NOMO-1 treated with DMSO at 0.1 percent for 48 hours (cell line): ENCODE measurements at regions not wholly inside any gene's neighbourhood (a gene's known extent, or its start where the extent isn't known, plus 50 kb on each side); places are given as distances from the start of the nearest gene placed in this dataset.

Experiments
- DNase-seq: peaks from one replicate; lab custom pipeline; 2025; ENCODE audit not compliant: unreplicated experiment; lab: John Stamatoyannopoulos, UW

DNA sequence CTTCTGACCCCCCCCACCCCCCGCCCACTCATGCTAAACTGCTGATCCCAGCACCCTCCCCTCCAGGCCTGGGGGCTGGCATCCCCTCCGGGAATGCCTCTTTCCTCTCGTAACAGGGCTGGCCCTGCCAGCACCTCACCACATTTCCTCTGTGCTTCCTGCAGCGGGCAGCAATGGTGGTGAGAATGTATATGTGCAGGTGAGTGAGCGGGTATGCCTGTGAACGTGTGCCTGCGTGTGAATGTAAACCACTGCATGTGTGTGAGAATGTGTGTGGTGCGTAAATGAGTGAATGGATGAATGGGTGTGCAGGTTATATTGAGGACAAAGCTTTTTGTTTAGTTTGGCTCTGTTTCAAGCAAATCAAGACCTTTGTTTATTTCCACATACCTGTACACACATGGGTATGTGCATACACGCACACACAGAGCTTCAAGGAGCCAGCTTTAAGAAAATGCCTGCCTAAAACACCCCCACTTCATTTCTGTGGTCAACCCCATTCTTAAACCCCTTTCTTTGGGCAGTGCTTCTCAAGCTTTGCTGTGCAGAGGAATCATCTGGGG, 95.7 kb upstream of the SHB start:
- DNase-seq, result no peak

DNA sequence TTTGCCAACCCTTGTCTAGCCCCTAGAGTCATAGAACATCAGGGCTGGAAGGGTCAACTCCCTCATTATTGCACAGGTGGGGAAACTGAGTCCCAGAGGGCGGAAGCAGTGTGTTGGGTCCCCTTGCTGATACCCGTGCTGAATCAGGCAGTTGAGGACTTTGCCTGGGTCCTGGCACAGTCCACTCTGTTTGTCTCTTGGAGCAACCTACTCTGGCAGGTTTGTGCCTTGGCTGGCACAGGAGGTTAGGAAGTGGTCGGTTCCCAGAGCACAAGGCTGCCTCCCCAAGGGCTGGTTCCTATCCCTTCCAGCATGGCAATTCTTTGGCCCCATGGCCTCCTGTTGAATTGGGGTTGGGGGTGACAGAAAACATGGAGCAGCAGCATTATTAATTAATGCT, 94.5 kb upstream of the SHB start:
- no peak for DNase-seq

DNA sequence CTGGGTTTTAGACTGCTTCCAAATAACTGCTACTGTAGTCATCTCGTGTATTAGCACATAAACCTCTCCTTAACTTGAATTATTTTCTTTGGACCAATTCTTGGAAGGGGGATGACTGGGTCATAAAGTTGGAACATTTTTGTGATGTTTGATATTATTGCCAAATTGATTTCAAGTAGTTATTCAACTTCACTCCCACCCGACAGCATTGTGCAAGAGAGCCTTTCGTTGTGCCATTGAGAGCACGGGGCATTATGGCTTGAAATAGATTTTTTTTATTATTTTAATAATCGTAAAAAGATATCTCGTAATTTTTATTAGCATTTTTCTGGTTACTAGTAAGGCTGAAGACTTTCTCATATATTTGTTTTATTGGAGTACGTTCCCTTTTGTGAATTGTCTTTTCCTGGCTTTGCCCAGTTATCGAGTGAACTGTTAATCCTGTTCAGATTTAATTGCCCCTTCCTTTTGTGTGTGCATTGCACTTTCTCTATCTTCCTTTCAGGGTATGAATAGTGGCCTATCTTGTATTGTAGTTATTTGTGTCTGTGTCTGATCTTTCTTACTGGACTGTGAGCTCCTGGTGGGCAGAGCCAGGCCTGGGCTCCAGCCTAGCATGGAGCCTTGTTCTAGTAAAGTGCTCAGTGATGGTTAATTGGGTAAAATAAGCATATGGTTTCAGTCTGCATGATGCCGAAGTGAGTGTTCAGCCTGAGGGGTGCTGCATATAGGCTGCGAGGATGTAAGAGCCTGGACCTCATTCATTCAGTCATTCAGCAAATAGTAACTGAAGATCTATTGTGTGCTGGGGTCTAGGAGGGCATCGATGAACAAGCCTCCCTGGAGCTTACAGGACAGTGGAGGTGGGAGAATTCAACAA, 93.5 kb upstream of the SHB start:
- DNase-seq, result no peak

DNA sequence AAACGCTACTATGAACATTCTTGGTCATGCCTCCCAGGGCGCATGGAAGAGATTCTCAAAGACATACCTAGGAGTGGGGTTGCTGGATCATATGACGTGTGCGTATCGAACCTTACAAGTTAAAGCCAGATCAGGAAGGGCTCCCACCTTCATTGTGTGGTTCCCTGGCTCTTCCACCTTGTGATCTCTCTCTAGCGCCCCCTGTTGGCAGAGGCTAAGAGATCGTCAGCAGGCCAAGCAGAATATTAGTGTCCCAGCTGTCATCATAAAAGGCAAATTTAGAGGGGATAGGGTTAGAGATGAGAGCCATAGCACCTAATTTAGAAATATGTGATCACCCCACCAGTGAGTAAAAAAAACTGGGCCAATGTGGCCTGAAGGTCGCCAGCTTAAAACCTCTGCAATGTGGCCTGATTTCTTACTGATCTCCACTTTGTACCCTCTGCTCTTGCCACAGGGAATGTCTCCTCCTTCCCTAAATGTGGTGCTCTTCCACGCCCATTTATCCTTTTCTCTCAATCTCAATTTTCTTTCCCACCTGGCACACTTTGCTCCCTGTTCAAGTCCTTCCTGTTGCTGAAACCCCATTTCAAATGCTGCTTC, 91.7 kb upstream of the SHB start:
- peak; percentile 14 for DNase-seq

DNA sequence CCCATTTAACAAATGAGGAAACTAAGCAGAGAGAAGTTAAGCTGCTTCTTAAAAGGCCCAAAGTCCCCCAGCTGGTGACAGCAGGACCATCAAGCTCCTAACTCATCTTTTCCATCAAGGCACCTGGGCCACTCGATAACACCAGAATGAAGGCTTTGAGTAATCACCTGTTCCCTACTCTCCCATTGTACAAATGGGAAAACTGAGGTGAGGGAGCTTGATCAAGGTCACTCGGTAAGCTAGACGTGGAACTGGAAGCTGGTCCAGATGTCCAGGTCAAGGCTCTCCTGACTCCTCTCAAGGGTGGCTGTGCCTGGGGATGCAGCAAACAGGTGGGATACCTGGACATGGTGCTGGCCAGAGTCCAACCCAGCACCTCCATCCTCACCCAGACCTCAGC, 90.6 kb upstream of the SHB start:
- DNase-seq, result no peak

DNA sequence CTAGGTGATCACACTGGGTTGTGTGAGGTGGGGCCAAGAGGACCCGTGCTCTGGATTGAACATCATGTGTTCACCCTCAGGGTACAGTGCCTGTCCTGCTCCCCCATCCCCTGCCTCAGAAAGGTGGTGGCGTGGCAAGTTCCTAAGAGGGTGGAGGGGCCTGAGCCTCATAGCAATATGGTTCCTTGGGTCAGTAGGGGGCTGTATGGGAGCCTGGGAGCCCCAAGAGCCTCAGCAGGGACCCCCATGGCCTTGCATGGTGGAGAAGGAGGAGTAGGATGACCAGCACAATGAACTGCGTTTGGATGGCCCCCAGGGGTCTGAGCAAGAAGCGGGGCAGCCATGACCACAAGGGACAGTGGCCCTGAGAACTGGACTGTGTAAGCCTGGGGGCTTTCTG, 89.6 kb upstream of the SHB start:
- DNase-seq, result no peak

DNA sequence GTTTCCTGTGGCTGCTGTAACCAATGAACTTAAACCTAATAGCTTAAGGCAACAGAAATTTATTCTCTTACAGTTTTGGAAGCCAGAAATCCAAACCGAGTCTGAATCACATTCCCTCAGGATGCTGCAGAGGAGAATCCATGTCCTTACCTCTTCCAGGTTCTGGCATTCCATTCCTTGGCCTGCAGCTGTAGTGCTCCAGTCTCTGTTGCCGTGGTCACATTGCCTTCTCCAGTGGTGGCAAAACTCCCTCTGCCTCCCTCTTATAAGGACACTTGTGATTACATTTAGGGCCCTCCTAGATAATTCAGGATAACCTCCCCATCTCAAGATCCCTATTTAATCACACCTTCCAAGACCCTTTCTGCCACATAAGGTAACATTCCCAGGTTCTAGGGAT, 88.7 kb upstream of the SHB start:
- no peak for DNase-seq

DNA sequence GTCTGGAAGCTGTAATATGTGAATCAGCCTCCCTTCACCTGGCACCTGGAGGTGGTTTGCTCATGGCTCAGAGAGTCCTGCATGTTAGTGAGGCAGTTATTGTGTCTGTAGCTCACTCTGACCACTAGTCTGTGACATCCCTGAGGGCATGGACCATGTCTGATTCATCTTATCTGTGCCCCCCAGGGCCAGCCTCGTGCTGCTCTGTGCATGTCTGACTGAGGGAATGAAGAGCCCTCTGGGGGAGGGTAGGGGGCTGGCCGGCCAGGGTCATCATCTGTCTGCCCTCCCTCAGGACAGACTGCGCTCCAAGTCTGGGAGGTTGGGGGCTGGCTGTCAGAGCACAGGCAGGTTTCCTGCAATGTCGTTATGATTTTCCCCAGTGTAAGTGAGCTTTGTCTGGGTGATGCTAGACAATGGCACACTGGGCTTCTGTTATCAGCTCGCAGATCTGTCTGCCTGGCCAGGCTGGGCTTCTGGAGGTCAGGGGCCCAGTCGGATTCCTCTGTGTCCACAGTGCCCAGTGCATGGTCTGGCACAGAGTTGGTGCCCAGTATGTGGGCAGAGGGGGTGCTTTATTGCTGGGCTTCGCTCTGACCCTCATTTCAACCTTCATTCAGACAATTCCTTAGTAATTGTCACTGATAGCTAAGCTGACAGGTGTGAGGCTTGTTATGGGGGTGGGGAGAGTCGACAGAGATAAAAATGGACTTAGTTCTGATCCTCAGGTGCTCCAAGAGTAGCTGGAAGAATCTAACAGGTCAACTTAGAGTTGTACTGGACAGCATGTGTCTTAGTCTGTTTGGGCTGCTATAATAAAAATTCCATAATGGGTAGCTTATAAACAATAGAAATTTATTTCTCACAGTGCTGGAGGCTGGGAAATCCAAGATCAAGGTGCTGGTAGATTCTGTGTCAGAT, 85.7 kb upstream of the SHB start:
- DNase-seq, result no peak

DNA sequence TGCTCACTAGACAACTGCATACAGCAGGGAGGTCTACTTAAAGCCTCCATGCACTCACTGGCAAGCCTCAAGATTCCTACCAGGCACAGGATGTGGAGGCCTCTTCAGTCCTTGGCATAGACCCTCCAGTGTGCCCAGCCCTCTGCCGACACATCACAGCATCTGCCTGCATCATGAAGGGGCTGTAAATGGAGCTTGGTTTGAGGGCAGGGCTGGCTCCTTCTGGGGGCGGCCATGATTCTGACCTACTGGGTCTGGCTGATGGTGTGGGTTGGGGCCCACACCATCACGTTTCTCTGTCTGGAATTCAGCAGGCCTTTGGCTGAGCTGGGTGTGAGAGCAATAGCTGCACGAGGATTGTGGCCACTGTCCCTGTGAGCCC, 84.9 kb upstream of the SHB start:
- DNase-seq, result no peak

DNA sequence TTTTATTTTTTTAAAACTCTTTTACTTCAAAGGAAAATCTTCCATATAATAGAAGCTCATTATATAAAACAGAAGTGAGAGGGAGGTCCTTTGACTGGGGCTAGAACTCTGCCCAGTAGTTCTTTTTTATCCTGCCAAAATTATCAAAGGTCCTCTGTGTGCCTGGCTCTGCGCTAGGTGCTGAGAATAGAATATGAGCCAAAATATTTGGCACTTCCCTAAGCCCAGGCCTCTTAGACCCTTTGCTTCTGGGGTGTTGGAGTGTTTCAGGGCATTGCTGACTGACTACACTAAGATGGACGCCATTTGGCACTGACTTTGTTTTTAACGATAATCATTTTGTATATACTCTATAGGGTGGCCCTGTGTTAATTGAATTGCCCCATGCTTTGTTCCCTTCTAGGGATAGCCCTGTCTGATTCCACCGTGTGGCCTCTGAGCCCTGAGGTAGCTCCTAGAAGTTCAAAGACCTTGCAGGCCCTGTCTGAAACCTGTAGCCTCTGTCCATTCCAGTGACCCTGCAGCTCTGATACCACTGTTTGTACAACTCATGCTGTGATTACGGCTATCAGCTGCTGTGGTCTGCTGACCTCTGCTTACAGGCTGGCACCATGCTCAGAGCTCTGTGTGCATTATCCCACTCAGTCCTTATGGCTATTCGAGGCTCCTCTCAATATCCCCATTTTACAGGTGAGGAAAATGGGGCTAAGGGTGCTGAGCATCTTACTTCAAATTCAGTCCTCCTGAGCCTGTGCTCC, 84.3 kb upstream of the SHB start:
- no peak for DNase-seq

DNA sequence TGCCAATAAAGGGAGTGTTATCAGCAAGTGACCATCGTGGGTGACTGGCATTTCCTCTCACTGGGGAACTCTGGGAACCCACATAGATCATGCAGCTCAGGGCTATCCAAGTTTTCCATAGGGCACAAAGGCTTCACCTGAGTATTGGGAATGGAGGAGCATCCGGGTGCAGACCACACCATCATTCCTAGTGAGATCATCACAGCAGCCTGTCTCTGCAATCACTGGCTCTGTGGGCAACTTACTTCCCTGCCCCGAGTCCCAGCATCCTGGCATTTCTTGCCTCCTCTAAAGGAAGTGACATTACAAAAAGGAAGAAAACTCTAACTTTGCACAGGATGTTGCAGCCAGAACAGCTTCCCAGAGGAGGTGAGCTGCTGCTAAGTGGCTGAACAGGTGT, 80.6 kb upstream of the SHB start:
- DNase-seq, result no peak

DNA sequence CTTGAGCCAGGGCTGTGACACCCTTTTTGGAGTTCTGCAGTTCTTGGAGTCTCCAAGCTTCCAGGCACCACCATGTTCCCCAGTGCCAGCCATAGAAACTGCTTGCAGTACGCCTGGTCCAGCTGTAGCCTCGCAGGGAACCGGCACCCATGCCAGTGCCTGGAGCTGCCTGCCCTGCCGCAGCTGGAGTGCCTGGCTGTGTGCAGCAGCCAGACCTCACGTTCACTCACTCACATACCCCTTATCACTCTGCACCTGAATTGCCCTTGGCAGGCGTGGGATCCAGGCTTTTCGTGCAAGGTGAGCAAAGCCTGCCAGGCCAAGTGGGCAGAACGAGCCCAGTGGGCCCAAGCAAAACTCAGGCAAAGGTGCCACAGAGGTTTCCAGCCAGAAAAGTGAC, 77.8 kb upstream of the SHB start:
- no peak for DNase-seq

DNA sequence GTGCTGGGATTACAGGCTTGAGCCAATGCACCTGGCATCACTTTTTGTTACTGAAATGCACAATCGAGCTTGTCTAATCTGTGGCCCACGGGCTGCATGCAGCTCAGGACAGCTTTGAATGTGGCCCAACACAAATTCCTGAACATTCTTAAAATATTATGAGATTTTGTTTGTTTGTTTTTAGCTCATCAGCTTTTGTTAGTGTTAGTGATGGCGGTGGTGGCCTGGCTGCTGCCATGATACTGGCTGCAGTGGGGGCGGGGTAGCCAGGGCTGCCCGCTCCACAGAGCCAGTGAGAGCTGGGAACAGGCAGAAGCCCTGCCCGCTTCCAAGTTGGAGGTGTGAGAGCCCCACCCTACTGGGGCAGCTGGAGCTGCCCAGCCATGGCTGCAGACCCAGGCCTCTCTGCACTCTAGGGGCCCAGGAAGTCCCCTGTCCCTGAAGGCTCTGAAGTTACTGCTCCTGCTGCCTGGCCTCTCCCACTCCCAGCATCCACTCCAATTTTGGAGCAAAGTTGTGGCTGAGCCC, 76.6 kb upstream of the SHB start:
- DNase-seq, result no peak

DNA sequence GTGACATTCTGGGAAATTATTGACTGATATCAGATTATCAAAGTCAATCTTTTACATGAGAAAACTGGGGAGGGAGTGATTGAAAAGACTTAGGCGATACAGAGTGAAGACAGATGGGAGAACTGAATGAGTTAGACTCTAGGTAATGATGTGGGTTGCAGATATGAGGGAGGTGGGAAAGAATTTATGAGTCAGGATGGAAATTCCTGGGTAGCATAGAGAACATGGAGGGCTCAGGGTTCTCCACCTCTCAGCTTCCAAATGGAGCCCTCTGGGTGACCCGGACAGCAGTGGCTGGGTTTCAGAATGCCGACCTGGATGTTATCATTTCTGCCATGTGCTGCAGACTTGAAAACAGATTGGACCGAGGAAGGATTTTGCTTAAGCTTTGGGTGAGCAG, 75.4 kb upstream of the SHB start:
- no peak for DNase-seq

DNA sequence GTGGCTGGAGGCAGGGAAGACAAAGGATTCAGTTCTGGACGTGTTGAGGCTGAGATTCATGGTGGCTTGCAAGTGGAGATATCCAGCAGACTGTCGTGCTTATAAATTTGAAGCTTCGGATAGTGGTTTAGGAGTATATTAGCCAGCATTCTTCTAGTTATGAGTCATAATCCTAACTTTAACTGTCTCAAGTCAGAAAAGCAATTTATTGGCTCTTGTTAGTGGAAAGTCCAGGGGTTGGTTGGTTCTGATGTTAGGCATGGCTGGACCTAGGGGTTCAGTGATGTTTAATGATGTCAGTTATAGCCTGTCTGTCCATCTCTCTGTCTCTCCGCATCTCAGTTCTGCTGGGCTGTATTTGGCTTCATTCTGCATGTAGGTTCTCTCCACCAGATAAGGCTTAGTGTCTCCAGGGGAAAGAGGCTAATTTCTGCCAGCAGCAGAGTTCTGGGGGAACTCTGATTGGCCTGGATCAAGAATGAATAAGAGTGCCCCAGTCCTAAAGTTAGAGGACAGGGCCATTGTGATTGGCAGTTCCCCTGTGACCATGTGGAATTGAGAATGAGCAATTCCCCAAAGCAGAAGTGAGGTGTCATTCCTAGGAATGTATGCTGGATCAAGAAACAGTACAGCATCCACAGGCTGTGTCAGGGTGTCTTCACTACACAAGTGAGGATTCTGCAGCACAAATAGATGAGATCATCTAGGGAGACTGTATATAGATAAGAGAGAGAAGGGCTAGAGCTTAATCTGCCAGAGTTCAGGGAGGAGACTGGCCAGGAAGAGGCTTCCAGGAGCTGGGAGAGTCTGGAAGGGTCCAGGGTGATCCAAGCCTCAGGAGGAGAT, 72.9 kb upstream of the SHB start:
- DNase-seq, result no peak

DNA sequence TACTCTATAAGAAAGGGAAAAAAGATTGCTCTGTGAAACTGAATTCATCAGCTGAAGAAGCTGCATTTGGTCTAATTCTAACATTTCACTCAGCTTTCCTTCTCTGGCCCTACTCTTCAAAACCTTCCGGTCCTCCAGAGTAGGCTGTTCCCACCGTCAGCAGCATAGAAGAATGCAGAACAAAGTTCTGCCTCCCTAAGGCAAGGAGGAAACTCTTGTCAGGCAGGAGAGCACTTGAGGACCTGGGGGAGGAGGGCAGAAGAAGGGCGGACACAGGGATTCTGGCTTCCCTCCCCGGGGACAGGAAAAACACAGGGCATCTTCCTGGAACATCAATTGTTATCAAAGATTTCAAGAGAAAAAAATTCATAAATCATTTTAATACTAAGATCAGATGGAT, 69.2 kb upstream of the SHB start:
- no peak for DNase-seq

DNA sequence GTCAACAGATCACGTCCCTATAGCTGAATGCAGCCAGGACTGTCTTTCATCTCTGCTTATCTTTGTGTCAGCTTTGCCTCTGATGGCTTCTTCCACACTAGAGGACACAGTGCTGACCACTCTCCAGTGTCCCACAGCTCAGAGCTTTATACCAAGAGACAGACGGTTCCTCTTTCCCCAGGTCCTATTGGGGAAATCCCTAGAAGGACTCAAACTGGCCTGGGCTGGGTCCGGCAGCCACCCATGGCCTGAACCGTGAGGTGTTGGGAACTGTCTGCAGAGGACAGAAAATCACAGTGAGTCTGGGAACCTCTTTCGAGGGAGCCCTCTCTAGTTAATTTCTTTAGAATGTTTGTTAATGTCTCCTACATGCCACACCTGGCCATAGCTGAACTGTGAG, 68.3 kb upstream of the SHB start:
- no peak for DNase-seq

DNA sequence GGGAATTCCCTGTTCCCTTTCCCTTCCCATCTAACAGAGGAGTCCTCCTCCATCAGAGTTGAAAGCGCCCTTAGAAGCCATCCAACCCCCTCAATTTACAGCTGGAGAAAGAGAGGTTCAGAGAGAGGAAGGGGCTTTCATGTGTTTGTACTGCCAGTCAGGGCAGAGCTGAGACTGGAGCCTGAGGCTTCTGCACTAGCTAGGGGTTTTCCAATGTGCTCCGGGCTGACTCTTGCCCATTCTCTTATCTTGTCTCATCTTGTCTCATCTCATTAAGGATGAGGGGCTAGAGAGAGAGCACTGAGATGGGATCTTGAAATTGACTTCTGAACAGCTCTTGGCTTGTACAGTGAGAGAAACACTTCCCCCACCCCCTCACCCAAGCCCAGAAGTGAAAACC, 67.4 kb upstream of the SHB start:
- DNase-seq, result no peak

DNA sequence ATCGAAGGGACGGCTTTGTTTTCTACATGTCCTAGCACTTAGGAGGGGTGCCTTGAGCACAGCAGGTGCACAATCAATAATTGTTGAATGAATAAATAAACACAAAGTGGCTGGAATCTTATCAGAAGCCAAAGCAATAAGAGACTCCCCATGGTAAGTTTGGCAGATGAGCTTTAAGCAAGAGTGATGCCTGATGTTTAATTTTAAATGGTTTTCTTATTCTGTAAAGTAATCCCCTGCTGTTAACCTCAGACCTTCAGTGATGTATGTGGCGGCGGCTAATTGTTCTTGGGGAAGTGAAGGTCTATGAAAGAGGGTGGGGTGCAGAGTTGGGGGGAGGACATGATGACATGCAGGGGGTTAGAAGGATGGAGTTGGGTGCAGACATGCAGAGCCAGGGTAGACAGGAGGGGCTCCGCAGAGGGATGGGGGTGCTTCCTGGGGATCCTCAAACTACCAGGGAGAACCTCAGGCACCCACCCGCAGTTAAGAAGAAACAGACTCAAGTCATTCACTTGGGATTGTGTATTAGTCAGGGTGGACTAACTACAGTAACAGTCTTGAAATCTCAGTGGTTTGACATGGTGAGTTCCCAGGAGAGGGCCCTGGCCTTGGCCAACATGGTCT, 65.7 kb upstream of the SHB start:
- DNase-seq, result no peak
